ENCODE measurements at regions not wholly inside any gene's neighbourhood (a gene's known extent, or its start where the extent isn't known, plus 50 kb on each side); places are given as distances from the start of the nearest gene placed in this dataset.
"Not testable (repeated sequence)": the region's sequence is repeated elsewhere in the genome, so short reads cannot be mapped to it uniquely, and the experiment has no call there.

DNA sequence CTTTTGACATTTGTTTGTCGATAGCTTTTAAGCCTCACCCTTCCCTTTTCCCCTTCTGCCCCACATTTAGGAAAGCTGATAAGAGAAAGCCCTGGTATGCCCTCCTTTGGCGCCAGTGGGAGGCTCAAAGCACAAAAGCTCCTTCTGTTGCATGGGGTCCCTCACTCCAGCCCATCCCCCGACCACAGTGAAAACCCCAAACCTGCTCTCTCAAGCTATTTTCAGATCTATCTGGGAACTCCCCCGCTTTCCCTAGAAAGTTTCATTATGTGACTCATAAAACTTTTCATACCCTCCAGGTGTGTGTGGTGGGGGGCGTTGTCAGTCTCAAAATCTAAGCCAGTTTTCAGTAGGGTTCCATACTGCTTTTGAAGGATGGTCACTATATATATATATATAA, 259.0 kb upstream of the PCDH7 start:
- DNase-seq, result no peak

GRCh38 chr4:30462445-30463090, 257.6 kb upstream of the PCDH7 start:
- DNase-seq, result no peak

DNA sequence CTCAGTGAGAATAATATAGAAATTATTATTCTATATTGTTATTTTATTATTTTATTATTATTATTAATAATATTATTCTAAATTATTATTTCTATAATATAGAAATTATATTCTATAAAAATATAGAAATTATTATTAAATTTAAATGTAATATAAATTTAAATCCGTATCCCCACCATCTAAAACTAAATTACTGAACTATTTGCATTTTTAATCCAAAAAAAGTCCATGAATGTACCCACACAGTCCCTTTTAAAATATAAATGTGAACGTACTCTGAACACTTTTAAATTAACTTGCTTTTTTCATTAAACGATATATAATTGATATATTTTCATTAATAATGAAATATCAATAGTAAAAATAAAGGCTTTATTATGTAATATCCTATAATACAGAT, 248.3 kb upstream of the PCDH7 start:
- DNase-seq, result no peak

- DNase-seq, result no peak
These were observed 246.9 kb upstream of the PCDH7 start for GRCh38 chr4:30473225-30473624.

GRCh38 chr4:30495251-30495650, 224.9 kb upstream of the PCDH7 start:
- DNase-seq, result no peak

DNA sequence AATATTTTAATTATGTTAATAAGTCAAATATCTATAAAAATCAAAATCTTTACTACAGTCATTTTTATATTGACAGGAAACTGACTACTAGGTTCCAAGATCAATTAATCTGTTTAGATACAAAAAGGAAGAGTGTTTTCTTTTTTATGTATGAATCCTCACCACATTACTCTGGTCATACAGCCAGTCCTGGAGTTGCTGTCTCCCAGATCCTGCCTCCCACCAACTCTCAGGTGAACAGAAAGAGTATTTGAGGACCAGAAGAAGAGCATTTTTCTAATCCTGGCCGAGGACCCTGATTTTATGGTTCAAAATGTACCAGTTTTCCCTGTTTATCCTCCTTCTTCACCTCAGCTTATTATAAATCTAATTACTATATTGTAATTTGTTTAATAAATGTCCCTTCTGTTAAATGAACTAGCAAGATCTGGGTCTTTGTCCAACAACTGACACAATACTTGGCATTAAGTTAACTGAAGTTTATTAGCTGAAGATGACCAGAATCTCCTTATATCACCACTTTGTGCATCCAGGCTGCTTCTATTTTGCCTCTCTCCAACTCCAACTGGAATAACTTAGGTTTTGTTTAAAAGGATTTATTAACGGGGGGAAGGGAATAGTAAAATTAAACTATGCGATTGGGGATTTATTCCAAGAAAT, 224.4 kb upstream of the PCDH7 start:
- DNase-seq, result no peak

DNA sequence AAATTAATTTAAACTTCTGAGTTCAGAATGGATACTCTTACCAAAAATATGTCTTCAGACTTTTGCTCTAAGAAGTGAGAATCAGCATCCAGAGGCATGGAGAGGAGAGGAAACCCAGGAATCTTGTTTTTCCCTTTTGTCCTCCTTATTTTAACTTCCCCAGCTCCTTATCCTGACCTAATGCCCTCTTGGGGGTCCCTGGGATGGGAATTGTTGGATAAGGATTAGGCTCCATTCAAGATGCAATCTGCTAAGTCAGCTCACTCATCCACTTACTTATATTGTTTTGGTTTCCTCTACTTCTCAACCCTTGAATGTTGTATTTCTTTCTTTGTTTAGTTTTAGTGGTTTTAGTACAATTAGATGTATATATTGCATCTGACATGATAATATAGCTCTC, 208.4 kb upstream of the PCDH7 start:
- no peak for DNase-seq

DNA sequence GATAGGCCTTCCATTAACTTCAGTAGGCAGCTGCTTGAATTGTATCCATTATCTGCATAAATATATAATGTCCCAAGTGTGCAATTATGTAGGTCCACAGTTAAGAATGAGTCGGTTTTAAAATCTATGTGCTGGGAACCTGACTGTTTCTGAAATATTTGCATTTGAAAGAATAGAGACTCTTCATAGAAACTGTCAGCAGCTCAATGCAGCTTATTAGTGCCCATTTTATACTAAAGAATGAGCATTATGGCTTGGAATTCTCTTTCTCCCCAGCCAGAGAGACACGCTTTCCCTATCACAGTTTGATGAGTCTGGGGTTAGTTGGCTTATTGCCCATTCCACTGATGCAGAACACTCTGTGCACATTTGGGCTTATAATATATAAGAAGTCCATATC, 202.0 kb upstream of the PCDH7 start:
- DNase-seq, result no peak

DNA sequence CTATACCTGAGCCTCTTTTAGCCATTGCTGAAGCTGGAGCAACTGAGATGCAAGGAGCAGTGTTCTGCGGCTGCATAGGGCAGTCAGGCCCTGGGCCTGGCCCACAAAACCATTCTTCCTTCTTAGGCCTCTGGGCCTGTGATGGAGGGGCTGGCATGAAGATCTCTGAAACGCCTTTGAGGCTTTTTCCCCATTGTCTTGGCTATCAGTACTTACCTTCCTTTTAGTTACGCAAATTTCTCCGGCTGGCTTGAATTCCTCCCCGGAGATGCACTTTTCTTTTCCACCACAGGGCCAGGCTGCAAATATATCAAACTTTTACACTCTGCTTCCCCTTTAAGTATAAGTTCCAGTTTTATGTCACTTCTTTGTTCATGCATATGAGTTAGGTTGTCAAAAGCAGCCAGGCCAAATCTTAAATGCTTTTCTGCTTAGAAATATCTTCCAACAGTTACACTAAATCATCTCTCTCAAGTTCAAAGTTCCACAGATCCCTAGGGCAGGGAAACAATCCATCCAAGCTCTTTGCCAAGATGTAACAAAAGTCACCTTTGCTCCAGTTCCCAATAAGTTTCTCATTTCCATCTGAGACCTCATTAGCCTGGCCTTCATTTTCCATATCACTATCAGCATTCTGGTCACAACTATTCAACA, 194.4 kb upstream of the PCDH7 start:
- no peak for DNase-seq

DNA sequence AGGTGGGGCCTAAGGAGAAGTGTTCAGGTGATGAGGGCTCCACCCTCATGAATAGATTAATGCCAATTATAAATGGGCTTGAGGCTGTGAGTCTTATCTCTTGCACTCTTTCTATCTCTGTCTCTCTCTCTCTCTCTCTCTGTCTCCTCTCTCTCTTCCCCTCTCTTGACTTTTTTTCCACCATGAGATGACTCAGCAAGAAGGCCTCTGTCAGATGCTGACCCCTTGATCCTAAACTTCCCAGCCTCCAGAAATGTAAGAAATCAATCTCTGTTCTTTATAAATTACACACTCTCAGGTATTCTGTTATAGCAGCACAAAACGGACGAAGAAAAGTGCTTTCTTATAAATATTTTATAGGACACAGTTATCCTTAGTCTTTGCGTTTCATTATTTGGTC, 184.9 kb upstream of the PCDH7 start:
- no peak for DNase-seq

DNA sequence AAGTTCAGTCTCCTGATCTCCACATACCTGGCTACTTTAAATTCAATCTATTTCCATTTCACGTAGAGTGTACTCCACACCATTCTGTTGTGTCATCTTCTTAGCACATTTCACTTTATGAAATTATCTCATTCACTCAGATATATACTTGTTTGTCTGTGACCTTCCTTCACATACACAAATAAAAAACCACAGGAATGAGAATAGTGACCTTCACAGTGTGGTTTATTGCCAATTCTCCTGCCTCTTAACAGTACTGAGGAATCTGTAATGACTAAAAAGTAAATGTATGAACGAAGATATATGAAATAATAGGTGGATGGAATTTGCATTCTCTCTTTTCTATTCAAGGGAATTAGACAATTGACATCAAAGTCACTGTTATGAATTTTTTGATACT, 183.9 kb upstream of the PCDH7 start:
- no peak for DNase-seq

GRCh38 chr4:30537456-30537855, 182.7 kb upstream of the PCDH7 start:
- DNase-seq, result no peak

DNA sequence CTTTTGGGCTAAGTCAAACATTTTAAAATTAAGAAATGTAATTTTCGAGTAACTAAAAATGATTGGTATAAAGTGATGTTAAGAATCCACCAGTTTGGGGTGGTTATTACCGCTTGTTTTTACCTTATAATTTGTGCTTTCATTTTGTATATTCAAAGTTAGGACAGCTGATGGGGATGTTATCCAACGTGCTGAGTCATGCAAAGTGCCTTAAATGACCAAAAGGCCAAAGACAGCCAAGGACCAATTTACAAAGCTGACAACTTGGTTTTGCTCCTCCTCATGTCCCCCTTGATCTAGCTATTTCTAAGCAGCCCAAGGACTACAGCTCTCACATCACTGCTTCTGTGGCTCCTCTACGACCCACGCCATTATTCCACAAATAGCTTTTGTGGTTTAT, 181.4 kb upstream of the PCDH7 start:
- DNase-seq, result no peak

DNA sequence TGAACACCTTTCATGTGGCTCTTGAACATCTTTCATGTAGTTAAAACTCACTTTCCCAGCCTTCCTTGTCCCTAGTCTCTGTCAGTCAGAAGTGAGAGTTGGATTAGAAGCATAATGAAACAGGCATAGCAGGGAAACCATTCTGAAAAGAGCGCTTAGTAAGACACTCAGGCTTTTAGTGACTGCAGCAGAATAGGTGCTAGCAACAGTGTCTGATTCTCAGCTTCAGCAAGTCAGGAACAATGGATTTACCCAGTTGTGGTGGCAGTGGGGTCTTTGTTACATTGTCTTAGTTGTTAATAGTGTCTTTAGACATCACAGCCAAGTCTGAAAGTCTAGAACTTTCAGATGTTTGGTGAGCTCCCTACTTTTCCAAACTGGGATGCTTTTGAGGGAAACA, 177.1 kb upstream of the PCDH7 start:
- DNase-seq, result no peak

GRCh38 chr4:30553151-30553550, 167.0 kb upstream of the PCDH7 start:
- no peak for DNase-seq

DNA sequence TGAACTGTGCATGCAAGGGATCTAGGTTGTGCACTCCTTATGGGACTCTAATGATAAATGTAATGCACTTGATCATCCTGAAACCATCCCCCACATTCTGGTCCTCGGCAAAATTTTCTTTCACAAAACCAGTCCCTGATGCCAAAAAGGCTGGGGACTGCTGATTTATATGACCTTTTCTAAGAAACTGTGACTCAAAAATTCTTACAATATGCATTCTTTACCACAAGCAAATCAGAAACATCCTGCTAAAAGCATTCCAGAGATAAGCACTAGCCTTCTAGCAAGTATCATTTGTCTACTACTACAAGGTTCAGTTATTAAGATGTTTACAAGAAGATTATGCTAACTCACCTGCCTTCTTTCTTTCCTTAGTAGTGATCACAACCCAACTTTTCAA, 166.5 kb upstream of the PCDH7 start:
- no peak for DNase-seq

DNA sequence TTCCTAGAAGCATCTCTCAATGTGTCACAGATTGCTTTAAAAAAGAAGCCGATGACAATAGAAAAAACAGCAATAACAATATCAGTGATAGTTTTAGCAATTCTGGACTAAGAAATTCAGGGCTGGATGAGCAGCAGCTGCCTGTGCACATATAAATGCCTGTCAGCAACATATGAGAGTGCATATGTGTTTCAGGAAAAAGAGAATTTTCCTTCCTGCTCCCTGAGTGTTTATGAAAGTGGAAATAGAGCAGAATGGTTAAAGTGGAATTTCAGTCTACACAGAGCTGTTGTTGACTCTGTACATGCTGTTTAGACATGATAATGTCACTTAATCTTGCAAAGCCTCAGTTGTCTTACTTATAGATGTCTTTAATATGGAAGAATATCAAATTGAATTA, 164.4 kb upstream of the PCDH7 start:
- DNase-seq, result no peak

DNA sequence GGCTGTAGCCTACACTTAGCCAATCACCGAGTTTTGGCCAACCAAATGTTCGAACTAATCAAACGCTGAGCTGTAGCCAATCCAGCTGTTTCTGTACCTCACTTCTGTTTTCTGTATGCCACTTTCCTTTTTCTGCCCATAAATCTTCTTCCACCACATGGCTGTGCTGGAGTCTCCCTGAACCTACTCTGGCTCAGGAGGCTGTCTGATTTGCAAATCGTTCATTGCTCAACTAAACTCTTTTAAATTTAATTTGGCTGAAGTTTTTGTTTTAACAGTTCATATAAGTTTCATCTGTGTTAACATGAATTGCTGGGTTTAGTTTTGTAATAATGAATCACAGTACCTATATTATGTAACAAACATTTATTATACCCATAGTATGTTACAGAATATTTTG, 160.7 kb upstream of the PCDH7 start:
- no peak for DNase-seq

GRCh38 chr4:30586850-30587249, 133.3 kb upstream of the PCDH7 start:
- DNase-seq, result no peak

DNA sequence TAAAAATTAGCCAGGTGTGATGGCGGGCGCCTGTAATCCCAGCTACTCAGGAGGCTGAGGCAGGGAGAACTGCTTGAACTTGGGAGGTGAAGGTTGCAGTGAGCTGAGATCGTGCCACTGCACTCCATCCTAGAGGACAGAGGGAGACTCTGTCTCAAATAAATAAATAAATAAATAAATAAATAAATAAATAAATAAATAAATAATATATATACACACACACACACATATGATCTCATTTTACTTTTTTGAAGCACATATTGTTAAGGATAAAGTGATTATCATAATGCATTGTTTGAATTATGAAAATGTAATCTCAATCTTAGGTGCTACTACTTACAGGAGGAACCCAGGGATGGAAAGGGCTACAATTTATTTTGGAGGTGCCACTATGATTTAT, 130.5 kb upstream of the PCDH7 start:
- DNase-seq, result not testable (repeated sequence)

DNA sequence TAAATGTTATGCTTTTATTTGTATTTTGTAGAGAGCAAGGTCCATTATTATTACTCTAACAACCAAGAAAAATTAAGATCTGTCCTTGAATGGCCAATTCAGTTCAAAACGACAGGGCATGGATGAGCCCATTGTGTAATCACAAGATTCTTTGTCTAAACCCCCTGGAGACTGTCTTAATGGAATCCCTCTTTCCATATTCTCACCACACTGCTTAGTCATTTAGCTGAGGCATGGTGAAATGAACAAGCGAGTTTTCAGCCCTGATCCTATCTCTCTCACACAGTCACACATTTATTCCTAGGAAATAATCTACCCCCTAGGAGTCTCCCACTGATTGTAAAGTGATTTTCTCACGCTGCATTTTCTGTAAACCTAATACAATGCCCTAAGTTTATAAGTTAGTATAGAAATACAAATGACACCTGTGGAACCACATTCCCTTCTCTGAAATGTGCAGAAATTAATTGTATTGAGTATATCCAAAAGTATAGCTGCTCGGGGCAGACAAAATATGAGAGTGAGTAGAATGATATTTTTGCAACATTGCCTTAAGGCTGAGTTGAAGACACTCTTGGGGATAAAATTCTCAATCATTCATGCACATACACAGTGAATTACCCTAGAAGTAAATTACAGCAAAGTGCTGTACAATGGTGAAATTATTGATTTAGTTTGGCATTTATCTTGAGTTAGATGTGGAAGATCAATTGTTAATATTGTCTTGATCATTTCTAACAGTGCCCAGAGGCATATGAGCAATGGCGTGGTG, 119.7 kb upstream of the PCDH7 start:
- no peak for DNase-seq

- DNase-seq, result no peak
These were observed 118.9 kb upstream of the PCDH7 start for GRCh38 chr4:30601070-30601865.

- no peak for DNase-seq
These were observed 114.5 kb upstream of the PCDH7 start for GRCh38 chr4:30605616-30606190.

Data from NCI-H1092 treated with DMSO at 0.1 percent for 48 hours (cell line).